ENCODE measurements at regions not wholly inside any gene's neighbourhood (a gene's known extent, or its start where the extent isn't known, plus 50 kb on each side); places are given as distances from the start of the nearest gene placed in this dataset.

DNA sequence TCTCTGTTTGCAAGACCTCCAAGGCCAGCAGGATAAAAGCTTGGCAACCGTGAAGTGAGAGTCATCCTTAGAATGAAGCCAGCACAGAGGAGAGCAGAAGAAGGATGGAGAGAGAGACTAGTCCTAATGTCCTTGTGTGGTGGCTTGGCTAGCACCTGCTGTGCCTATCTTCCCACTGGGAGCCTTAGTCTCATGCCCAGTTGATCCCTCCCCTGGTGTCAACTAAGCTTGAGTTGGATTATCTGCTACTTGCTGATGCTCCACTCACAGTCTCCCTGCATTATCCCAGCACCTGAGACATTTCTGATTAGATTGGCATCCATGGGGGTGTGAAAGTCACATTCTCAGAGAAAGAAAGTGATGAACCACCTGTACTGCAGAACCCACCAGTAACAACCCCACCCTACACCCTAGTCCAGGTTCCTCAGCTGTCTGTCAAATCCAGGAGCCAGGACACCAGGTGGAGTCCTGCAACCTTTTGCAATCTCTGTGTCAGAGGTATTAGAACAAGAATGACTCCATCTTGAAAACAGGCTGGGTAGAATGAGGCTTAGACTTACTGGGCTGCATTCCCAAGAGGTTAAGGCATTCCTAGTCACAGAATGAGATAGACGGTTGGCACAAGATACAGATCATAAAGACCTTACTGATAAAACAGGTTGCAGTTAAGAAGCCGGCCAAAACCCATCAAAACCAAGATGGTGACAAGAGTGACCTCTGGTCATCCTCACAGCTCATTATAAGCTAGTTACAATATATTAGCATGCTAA is 460.2 kb upstream of the C16orf82 start (continued):
- TF ChIP-seq ARID4B (CRISPR knock-in tag; IDR thresholded peaks at IDR 0.05; ENCODE audit: borderline replicate concordance): no peak

DNA sequence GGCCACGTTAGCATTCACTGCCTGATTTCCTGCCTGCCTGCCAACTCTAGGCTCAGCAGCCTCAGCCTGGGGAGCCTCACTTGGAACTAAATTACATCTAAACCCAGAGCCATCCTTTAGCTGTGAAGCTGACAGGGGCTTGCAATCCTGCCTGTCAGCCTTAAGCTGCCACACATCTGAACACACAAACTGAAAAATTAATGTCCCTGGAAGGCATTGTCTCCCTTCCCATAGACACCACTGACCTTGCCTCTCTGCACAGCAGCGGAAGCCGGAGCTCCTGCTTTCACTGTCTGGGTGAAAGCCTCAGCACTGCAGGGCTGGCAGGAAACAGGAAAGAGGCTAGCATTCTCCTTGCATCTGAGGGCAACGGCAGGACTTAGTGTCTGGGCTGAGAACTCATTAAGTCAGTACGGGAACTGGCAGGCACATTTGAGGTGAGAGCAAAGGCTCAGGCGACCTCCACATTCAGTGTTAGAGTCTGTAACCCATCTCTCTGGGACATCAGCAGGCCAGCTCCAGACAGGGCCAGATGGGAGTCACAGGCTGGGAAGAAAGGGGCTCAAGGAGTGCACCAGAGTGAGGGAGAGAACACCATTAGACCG is 452.4 kb upstream of the C16orf82 start:
- no peak overlapping the region for H3K4me3 Mint-ChIP-seq
- TF ChIP-seq, protein P1, sequence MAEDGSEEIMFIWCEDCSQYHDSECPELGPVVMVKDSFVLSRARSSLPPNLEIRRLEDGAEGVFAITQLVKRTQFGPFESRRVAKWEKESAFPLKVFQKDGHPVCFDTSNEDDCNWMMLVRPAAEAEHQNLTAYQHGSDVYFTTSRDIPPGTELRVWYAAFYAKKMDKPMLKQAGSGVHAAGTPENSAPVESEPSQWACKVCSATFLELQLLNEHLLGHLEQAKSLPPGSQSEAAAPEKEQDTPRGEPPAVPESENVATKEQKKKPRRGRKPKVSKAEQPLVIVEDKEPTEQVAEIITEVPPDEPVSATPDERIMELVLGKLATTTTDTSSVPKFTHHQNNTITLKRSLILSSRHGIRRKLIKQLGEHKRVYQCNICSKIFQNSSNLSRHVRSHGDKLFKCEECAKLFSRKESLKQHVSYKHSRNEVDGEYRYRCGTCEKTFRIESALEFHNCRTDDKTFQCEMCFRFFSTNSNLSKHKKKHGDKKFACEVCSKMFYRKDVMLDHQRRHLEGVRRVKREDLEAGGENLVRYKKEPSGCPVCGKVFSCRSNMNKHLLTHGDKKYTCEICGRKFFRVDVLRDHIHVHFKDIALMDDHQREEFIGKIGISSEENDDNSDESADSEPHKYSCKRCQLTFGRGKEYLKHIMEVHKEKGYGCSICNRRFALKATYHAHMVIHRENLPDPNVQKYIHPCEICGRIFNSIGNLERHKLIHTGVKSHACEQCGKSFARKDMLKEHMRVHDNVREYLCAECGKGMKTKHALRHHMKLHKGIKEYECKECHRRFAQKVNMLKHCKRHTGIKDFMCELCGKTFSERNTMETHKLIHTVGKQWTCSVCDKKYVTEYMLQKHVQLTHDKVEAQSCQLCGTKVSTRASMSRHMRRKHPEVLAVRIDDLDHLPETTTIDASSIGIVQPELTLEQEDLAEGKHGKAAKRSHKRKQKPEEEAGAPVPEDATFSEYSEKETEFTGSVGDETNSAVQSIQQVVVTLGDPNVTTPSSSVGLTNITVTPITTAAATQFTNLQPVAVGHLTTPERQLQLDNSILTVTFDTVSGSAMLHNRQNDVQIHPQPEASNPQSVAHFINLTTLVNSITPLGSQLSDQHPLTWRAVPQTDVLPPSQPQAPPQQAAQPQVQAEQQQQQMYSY (CRISPR knock-in tag; IDR thresholded peaks at IDR 0.05): no peak
- TF ChIP-seq GRHL2 (CRISPR knock-in tag; IDR thresholded peaks at IDR 0.05; ENCODE audit: insufficient replicate concordance, severe bottlenecking) (no peak), CTCF (IDR thresholded peaks at IDR 0.05) (no peak), CREM (CRISPR knock-in tag; IDR thresholded peaks at IDR 0.05) (no peak), NR1H2 (CRISPR knock-in tag; IDR thresholded peaks at IDR 0.05) (no peak)
- TF ChIP-seq, protein P2, sequence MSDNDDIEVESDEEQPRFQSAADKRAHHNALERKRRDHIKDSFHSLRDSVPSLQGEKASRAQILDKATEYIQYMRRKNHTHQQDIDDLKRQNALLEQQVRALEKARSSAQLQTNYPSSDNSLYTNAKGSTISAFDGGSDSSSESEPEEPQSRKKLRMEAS (CRISPR knock-in tag; IDR thresholded peaks at IDR 0.05): no peak
- TF ChIP-seq, protein P3, sequence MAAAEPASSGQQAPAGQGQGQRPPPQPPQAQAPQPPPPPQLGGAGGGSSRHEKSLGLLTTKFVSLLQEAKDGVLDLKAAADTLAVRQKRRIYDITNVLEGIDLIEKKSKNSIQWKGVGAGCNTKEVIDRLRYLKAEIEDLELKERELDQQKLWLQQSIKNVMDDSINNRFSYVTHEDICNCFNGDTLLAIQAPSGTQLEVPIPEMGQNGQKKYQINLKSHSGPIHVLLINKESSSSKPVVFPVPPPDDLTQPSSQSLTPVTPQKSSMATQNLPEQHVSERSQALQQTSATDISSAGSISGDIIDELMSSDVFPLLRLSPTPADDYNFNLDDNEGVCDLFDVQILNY (CRISPR knock-in tag; IDR thresholded peaks at IDR 0.05): no peak
- DNase-seq (ENCODE audit: low spot score) (no peak), ATAC-seq (peak; percentile 50; the same call in 1 of the 2 replicates)
- CTCF ChIA-PET: interaction anchor here (0.6 to 1.0 kb wide), 2 partner anchors 22 to 31 kb away, joined by 3 to 4 read pairs; no protein-coding TSS in a partner anchor
- peaks cover 8% of the 10 kb centered on the region for H3K4me1 Mint-ChIP-seq
- H3K27ac Mint-ChIP-seq: peak overlapping the region; percentile 24; the same call in 1 of the 2 replicates
- H3K27me3 Mint-ChIP-seq (ENCODE audit: low read depth): no peaks in the 10 kb centered on the region
- peaks cover 14% of the 10 kb centered on the region for H3K9me3 Mint-ChIP-seq
- POLR2A ChIA-PET: no interaction called here
- H3K36me3 Mint-ChIP-seq: peaks cover 8% of the 10 kb centered on the region

DNA sequence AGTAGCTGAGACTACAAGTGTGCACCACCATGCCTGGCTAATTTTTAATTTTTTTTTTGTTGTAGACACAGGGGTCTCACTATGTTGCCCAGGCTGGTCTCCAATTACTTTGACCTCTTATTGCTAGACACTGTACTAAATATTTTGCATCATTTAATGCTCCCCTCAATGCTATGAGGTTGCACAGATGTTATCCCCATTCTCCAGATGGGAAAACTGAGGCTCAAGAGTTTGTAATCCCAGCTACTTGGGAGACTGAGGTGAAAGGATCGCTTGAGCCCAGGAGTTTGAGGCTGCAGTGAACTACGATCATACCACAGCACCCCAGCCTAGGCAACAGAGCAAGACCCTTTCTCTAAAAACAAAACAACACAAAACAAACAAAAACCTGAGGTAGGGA is 443.3 kb upstream of the C16orf82 start:
- H3K4me1 Mint-ChIP-seq: peaks cover 11% of the 10 kb centered on the region
- CTCF ChIA-PET: no interaction called here
- TF ChIP-seq, protein P4, sequence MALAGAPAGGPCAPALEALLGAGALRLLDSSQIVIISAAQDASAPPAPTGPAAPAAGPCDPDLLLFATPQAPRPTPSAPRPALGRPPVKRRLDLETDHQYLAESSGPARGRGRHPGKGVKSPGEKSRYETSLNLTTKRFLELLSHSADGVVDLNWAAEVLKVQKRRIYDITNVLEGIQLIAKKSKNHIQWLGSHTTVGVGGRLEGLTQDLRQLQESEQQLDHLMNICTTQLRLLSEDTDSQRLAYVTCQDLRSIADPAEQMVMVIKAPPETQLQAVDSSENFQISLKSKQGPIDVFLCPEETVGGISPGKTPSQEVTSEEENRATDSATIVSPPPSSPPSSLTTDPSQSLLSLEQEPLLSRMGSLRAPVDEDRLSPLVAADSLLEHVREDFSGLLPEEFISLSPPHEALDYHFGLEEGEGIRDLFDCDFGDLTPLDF (CRISPR knock-in tag; IDR thresholded peaks at IDR 0.05): no peak
- no peak for TF ChIP-seq CREM (CRISPR knock-in tag; IDR thresholded peaks at IDR 0.05)
- no peak for TF ChIP-seq ZMAT4 (CRISPR knock-in tag; IDR thresholded peaks at IDR 0.05)
- no peak for TF ChIP-seq NFE2L1 (CRISPR knock-in tag; IDR thresholded peaks at IDR 0.05)
- no peak for TF ChIP-seq CBFB (CRISPR knock-in tag; IDR thresholded peaks at IDR 0.05; ENCODE audit: low read depth)
- no peak for TF ChIP-seq FOXJ3 (CRISPR knock-in tag; IDR thresholded peaks at IDR 0.05; ENCODE audit: borderline replicate concordance)
- no peak for TF ChIP-seq PREB (CRISPR knock-in tag; IDR thresholded peaks at IDR 0.05; ENCODE audit: borderline replicate concordance)

More for the DNA sequence above, 443.3 kb upstream of the C16orf82 start:
- POLR2A ChIA-PET: no interaction called here
- no peak overlapping the region for H3K27ac Mint-ChIP-seq
- H3K27me3 Mint-ChIP-seq (ENCODE audit: low read depth): peaks cover 8% of the 10 kb centered on the region
- ATAC-seq (no peak), DNase-seq (ENCODE audit: low spot score) (no peak)
- H3K36me3 Mint-ChIP-seq: peaks cover 21% of the 10 kb centered on the region
- peaks cover 32% of the 10 kb centered on the region for H3K9me3 Mint-ChIP-seq
- H3K4me3 Mint-ChIP-seq: no peak overlapping the region
